ENCODE measurements at regions not wholly inside any gene's neighbourhood (a gene's known extent, or its start where the extent isn't known, plus 50 kb on each side); places are given as distances from the start of the nearest gene placed in this dataset.

- DNase-seq, result no peak
- peaks cover 88% of the 10 kb centered on the region for H3K27me3 Mint-ChIP-seq (ENCODE audit: low read depth)
- no peak overlapping the region for H3K4me3 Mint-ChIP-seq
- no peaks in the 10 kb centered on the region for H3K36me3 Mint-ChIP-seq (ENCODE audit: low read depth)
- no peak overlapping the region for H3K27ac Mint-ChIP-seq
- POLR2A ChIA-PET, result interaction anchor here (0.6 kb wide), 1 partner anchor 26 kb away, joined by 6 read pairs; no protein-coding TSS in a partner anchor
- no peak for ATAC-seq
- CTCF ChIA-PET, result interaction anchor here (0.7 to 2.5 kb wide), 2 partner anchors 13 to 227 kb away, joined by 3 to 9 read pairs; no protein-coding TSS in a partner anchor
- H3K9me3 Mint-ChIP-seq (ENCODE audit: insufficient read depth), result no peaks in the 10 kb centered on the region
- peaks cover 2% of the 10 kb centered on the region for H3K4me1 Mint-ChIP-seq (ENCODE audit: low read depth)
These were observed 60.4 kb upstream of the TMEM33 start for GRCh38 chr4:41874873-41875272.

GRCh38 chr4:41874398-41874797 lies 60.8 kb upstream of the TMEM33 start:
- H3K4me1 Mint-ChIP-seq (ENCODE audit: low read depth), result peaks cover 2% of the 10 kb centered on the region
- H3K27ac Mint-ChIP-seq, result no peak overlapping the region
- DNase-seq (no peak), ATAC-seq (no peak)
- ChIA-PET POLR2A (no interaction called here), CTCF (interaction anchor here (1.0 to 2.5 kb wide), 2 partner anchors 9 to 13 kb away, joined by 3 to 9 read pairs; no protein-coding TSS in a partner anchor)
- H3K9me3 Mint-ChIP-seq (ENCODE audit: insufficient read depth), result no peaks in the 10 kb centered on the region
- peaks cover 86% of the 10 kb centered on the region for H3K27me3 Mint-ChIP-seq (ENCODE audit: low read depth)
- no peak overlapping the region for H3K4me3 Mint-ChIP-seq
- H3K36me3 Mint-ChIP-seq (ENCODE audit: low read depth), result no peaks in the 10 kb centered on the region

GRCh38 chr4:41873380-41874295 lies 61.6 kb upstream of the TMEM33 start:
- H3K36me3 Mint-ChIP-seq (ENCODE audit: low read depth), result no peaks in the 10 kb centered on the region
- H3K27ac Mint-ChIP-seq, result no peak overlapping the region
- ATAC-seq (no peak), DNase-seq (no peak)
- ChIA-PET POLR2A (no interaction called here), CTCF (interaction anchor here (1.0 to 2.5 kb wide), 2 partner anchors 9 to 14 kb away, joined by 3 to 9 read pairs; no protein-coding TSS in a partner anchor)
- no peaks in the 10 kb centered on the region for H3K9me3 Mint-ChIP-seq (ENCODE audit: insufficient read depth)
- no peak overlapping the region for H3K4me3 Mint-ChIP-seq
- H3K4me1 Mint-ChIP-seq (ENCODE audit: low read depth), result peaks cover 2% of the 10 kb centered on the region
- H3K27me3 Mint-ChIP-seq (ENCODE audit: low read depth), result peaks cover 85% of the 10 kb centered on the region

GRCh38 chr4:41870035-41870434 lies 65.2 kb upstream of the TMEM33 start:
- ATAC-seq (no peak), DNase-seq (no peak)
- peaks cover 81% of the 10 kb centered on the region for H3K27me3 Mint-ChIP-seq (ENCODE audit: low read depth)
- ChIA-PET POLR2A (no interaction called here), CTCF (no interaction called here)
- H3K4me3 Mint-ChIP-seq, result no peak overlapping the region
- no peak overlapping the region for H3K27ac Mint-ChIP-seq
- no peaks in the 10 kb centered on the region for H3K9me3 Mint-ChIP-seq (ENCODE audit: insufficient read depth)
- H3K36me3 Mint-ChIP-seq (ENCODE audit: low read depth), result no peaks in the 10 kb centered on the region
- peaks cover 6% of the 10 kb centered on the region for H3K4me1 Mint-ChIP-seq (ENCODE audit: low read depth)

GRCh38 chr4:41866799-41867677 lies 68.2 kb upstream of the TMEM33 start:
- POLR2A ChIA-PET, result no interaction called here
- CTCF ChIA-PET, result no interaction called here
- ATAC-seq, result no peak
- Mint-ChIP-seq H3K27ac (no peak overlapping the region), H3K27me3 (ENCODE audit: low read depth) (peaks cover 76% of the 10 kb centered on the region), H3K36me3 (ENCODE audit: low read depth) (no peaks in the 10 kb centered on the region), H3K4me3 (no peak overlapping the region), H3K9me3 (ENCODE audit: insufficient read depth) (no peaks in the 10 kb centered on the region), H3K4me1 (ENCODE audit: low read depth) (peaks cover 9% of the 10 kb centered on the region)
- DNase-seq, result no peak

- ATAC-seq, result no peak
- Mint-ChIP-seq H3K36me3 (ENCODE audit: low read depth) (no peaks in the 10 kb centered on the region), H3K4me1 (ENCODE audit: low read depth) (peaks cover 9% of the 10 kb centered on the region), H3K27me3 (ENCODE audit: low read depth) (peaks cover 73% of the 10 kb centered on the region), H3K4me3 (no peak overlapping the region), H3K9me3 (ENCODE audit: insufficient read depth) (no peaks in the 10 kb centered on the region), H3K27ac (no peak overlapping the region)
- no peak for DNase-seq
- ChIA-PET POLR2A (interaction anchor here (0.6 kb wide), 1 partner anchor 107 kb away, joined by 3 read pairs; no protein-coding TSS in a partner anchor), CTCF (no interaction called here)
These were observed 69.0 kb upstream of the TMEM33 start for GRCh38 chr4:41865981-41866798.

GRCh38 chr4:41865306-41865980 lies 69.8 kb upstream of the TMEM33 start:
- Mint-ChIP-seq H3K27me3 (ENCODE audit: low read depth) (peaks cover 68% of the 10 kb centered on the region), H3K27ac (no peak overlapping the region), H3K4me3 (no peak overlapping the region), H3K9me3 (ENCODE audit: insufficient read depth) (no peaks in the 10 kb centered on the region), H3K36me3 (ENCODE audit: low read depth) (no peaks in the 10 kb centered on the region), H3K4me1 (ENCODE audit: low read depth) (peaks cover 9% of the 10 kb centered on the region)
- CTCF ChIA-PET, result no interaction called here
- ATAC-seq (no peak), DNase-seq (no peak)
- POLR2A ChIA-PET, result interaction anchor here (0.6 kb wide), 1 partner anchor 107 kb away, joined by 3 read pairs; no protein-coding TSS in a partner anchor

GRCh38 chr4:41859087-41859486 lies 76.1 kb upstream of the TMEM33 start:
- Mint-ChIP-seq H3K9me3 (ENCODE audit: insufficient read depth) (no peaks in the 10 kb centered on the region), H3K4me1 (ENCODE audit: low read depth) (peaks cover 4% of the 10 kb centered on the region), H3K27me3 (ENCODE audit: low read depth) (peaks cover 36% of the 10 kb centered on the region), H3K36me3 (ENCODE audit: low read depth) (no peaks in the 10 kb centered on the region), H3K4me3 (no peak overlapping the region), H3K27ac (no peak overlapping the region)
- POLR2A ChIA-PET, result no interaction called here
- ATAC-seq, result no peak
- no peak for DNase-seq
- CTCF ChIA-PET, result no interaction called here

- ChIA-PET POLR2A (no interaction called here), CTCF (no interaction called here)
- H3K9me3 Mint-ChIP-seq (ENCODE audit: insufficient read depth), result no peaks in the 10 kb centered on the region
- H3K36me3 Mint-ChIP-seq (ENCODE audit: low read depth), result no peaks in the 10 kb centered on the region
- H3K27me3 Mint-ChIP-seq (ENCODE audit: low read depth), result peaks cover 24% of the 10 kb centered on the region
- no peak for ATAC-seq
- H3K4me1 Mint-ChIP-seq (ENCODE audit: low read depth), result no peaks in the 10 kb centered on the region
- DNase-seq, result no peak
- H3K4me3 Mint-ChIP-seq, result no peak overlapping the region
- H3K27ac Mint-ChIP-seq, result no peak overlapping the region
These were observed 78.0 kb upstream of the TMEM33 start for GRCh38 chr4:41857226-41857641.

GRCh38 chr4:41856797-41857196 lies 78.4 kb upstream of the TMEM33 start:
- peaks cover 23% of the 10 kb centered on the region for H3K27me3 Mint-ChIP-seq (ENCODE audit: low read depth)
- ChIA-PET CTCF (no interaction called here), POLR2A (no interaction called here)
- H3K4me3 Mint-ChIP-seq, result no peak overlapping the region
- no peaks in the 10 kb centered on the region for H3K36me3 Mint-ChIP-seq (ENCODE audit: low read depth)
- ATAC-seq, result no peak
- H3K9me3 Mint-ChIP-seq (ENCODE audit: insufficient read depth), result no peaks in the 10 kb centered on the region
- H3K4me1 Mint-ChIP-seq (ENCODE audit: low read depth), result no peaks in the 10 kb centered on the region
- H3K27ac Mint-ChIP-seq, result no peak overlapping the region
- no peak for DNase-seq

- CTCF ChIA-PET, result no interaction called here
- DNase-seq, result no peak
- H3K36me3 Mint-ChIP-seq (ENCODE audit: low read depth), result no peaks in the 10 kb centered on the region
These were observed 81.3 kb upstream of the TMEM33 start for GRCh38 chr4:41853973-41854372.

More at GRCh38 chr4:41853973-41854372, 81.3 kb upstream of the TMEM33 start:
- H3K4me3 Mint-ChIP-seq, result no peak overlapping the region
- peaks cover 13% of the 10 kb centered on the region for H3K27me3 Mint-ChIP-seq (ENCODE audit: low read depth)
- POLR2A ChIA-PET, result no interaction called here
- no peak for ATAC-seq
- no peak overlapping the region for H3K27ac Mint-ChIP-seq
- no peaks in the 10 kb centered on the region for H3K4me1 Mint-ChIP-seq (ENCODE audit: low read depth)
- H3K9me3 Mint-ChIP-seq (ENCODE audit: insufficient read depth), result no peaks in the 10 kb centered on the region

Data from activated CD8-positive, alpha-beta T cell treated with anti-CD3 and anti-CD28 coated beads, Interleukin-2, amount 10 ng/mL, durations not matched to agents 7 days and 5 days (primary cell).